H1 (cell line): ENCODE measurements at regions not wholly inside any gene's neighbourhood (a gene's known extent, or its start where the extent isn't known, plus 50 kb on each side); places are given as distances from the start of the nearest gene placed in this dataset.

Experiments
- BRCA1 ChIP-seq: IDR thresholded peaks from 2 replicates; pipeline ENCODE4 v1.6.1; 2012; ENCODE audit warnings: low read depth, low read length, improper control_type of control experiment
- CBX5 ChIP-seq: fragments of 300-800, 300-1000 bp; sonication (generic); IDR thresholded peaks from 2 replicates; pipeline ENCODE4 v1.7.1; 2016; ENCODE audit warnings: antibody characterized with exemption, low read length, low read depth
- CHD2 ChIP-seq: IDR thresholded peaks from 2 replicates; pipeline ENCODE4 v1.6.1; 2012; ENCODE audit warnings: low read length, improper control_type of control experiment
- EGR1 ChIP-seq: IDR thresholded peaks from 2 replicates; pipeline ENCODE4 v1.6.1; 2011; ENCODE audit warnings: low read depth, low read length, borderline replicate concordance
- EZH2 ChIP-seq: fragments of 200-600 bp; sonication (generic); IDR thresholded peaks from 2 replicates; pipeline ENCODE4 v1.7.1; 2012; ENCODE audit warnings: low read depth, mild to moderate bottlenecking, moderate library complexity, low read length, inconsistent platforms; ENCODE audit not compliant: severe bottlenecking
- GABPA ChIP-seq: IDR thresholded peaks from 2 replicates; pipeline ENCODE4 v1.6.1; 2011; ENCODE audit warnings: mild to moderate bottlenecking, low read length, moderate library complexity, borderline replicate concordance; ENCODE audit not compliant: insufficient read depth
- GTF2F1 ChIP-seq: IDR thresholded peaks from 2 replicates; pipeline ENCODE4 v1.6.1; 2012; ENCODE audit warnings: low read depth, low read length, improper control_type of control experiment, borderline replicate concordance
- HDAC6 ChIP-seq: IDR thresholded peaks from one replicate; pipeline ENCODE4 v1.7.1; 2012; ENCODE audit warnings: low read depth, mild to moderate bottlenecking, inconsistent platforms, low read length, moderate library complexity
- JUN ChIP-seq: IDR thresholded peaks from 2 replicates; pipeline ENCODE4 v1.6.1; 2011; ENCODE audit warnings: low read depth, mild to moderate bottlenecking, improper control_type of control experiment, low read length
- JUND ChIP-seq: IDR thresholded peaks from 2 replicates; pipeline ENCODE4 v1.6.1; 2011; ENCODE audit warnings: mild to moderate bottlenecking, improper control_type of control experiment, low read length
- KDM5A ChIP-seq: fragments of 200-600 bp; IDR thresholded peaks from 2 replicates; pipeline ENCODE4 v1.7.1; 2012; ENCODE audit warnings: mild to moderate bottlenecking, low read length, inconsistent platforms, mixed read lengths
- TAF1 ChIP-seq: IDR thresholded peaks from 2 replicates; pipeline ENCODE4 v1.6.1; 2011; ENCODE audit warnings: mild to moderate bottlenecking, low read depth, low read length
- TAF7 ChIP-seq: optimal IDR thresholded peaks from 2 replicates; pipeline ENCODE3; 2011; ENCODE audit warnings: low read depth, mild to moderate bottlenecking, inconsistent platforms, low read length, moderate library complexity, borderline replicate concordance

DNA sequence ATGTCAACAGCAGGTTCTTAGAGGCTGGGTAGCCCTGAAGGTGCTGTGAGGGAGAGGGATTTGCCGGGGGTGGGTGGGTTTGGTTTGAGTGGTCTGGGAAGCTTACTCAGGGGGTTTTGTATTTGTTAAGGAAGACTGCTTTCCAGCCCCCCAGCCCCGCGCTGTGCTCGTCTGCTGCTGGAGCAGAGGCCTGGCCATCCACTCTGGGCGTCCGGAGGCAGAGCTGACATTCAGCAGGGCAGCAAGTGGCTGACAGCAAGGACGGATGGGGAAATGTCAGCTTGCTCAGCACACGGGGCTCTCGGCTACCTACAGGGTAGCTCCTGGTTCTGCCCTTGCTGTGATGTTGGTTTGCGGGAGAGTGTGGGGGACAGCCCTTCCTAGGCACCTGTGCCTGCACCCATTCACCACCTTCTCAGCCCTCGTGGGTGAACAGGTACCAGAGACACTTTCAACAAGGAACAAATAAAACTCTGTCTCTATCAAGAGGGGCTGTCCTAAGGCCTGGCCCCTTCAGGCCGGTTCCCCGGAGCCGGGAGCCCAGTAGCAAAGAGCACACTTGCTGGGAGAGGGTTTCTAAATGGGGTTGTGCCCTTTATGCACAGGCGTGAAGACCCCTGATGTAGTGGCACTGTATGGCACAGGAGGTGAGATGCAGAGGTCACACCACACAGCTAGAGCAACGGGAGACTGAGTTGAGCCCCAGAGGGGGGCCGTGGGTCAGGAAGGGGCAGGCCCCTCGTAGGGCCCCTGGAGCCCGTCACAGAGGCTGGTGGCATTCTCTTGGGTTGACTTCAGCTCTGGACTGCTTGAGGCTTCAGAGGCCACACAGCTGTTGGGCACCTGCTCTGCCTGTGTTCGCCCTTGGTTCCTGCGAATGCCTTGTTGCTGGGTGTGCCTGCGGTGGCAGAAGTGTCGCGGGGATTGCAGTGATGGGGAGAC, 72.2 kb upstream of the SHH start (continued):
- TF ChIP-seq EGR1 (no peak), BRCA1 (no peak), JUND (no peak), EZH2 (no peak), GTF2F1 (no peak), JUN (no peak), HDAC6 (no peak), GABPA (no peak), KDM5A (no peak), CBX5 (no peak), TAF1 (no peak), CHD2 (no peak), TAF7 (no peak)
